HG03095 (cell line): ENCODE measurements at regions not wholly inside any gene's neighbourhood (a gene's known extent, or its start where the extent isn't known, plus 50 kb on each side); places are given as distances from the start of the nearest gene placed in this dataset.

Experiments
- ATAC-seq: cut with Tn5 transposase; IDR thresholded peaks from one replicate; pipeline ENCODE4 v1.9.1; 2021; ENCODE audit warnings: moderate library complexity; ENCODE audit not compliant: unreplicated experiment

DNA sequence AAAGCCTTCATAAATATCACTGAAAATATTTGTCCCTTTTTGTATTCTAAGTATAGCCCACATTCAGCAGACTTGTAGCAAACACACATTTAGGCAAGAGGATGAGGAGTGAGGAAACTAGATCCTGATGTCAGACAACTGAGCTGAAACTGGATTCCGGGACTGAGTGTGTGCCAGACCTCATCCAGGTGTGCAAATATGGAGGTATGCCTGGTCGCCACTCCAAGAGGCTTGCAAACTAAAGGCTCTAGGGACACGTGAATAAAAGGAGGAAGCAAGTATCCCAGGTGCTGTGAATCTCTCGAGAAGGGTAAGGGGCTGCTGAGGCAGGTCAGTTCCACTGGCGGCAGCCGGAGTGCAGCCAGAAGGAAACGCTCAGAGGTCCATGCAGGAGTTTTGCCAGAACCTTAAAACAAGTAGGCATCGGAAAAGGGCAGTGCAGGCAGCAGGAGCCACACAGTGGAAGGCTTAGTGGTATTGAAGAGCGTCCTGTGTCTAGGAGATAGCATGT is 77.4 kb upstream of the ALDH1B1 start:
- ATAC-seq, result no peak

DNA sequence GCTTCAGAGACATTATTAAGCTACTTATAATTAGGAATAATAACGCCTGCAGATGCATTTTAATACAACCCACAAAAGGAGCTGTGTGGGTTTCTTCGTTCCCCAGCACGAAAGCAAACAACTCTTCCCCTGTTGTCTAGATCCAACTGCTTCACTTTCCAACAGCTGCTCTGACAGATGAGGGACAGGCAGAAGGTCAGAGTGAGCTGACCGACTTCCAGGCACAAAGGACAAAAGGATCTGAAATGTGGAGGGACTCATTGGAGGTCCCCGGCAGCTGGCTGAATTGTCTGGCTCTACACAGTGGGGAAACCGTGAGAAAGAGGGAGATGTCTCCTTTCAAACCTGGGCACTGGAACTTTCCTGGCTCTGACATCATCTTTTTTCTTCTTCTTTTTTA is 79.1 kb upstream of the ALDH1B1 start:
- ATAC-seq, result no peak

DNA sequence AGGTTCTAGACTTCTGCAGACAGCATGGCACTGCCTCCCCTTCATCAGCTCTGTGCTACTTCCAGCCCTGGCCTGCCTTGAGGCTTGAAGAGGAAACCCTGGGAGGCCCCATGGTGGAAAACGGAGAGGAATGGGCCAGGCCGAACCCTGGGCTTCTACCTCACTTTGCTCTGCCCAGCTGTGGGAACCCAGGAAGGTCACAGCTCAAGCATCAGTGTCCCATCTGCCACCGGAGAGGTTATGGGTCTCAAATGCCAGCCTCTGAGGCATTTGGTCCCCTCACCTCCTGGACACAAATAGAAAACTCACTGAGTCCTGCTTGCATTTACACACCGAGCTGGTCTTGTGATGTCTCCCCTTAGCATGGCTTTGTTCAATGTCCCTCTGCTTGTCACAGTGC is 80.1 kb upstream of the ALDH1B1 start:
- ATAC-seq, result no peak

DNA sequence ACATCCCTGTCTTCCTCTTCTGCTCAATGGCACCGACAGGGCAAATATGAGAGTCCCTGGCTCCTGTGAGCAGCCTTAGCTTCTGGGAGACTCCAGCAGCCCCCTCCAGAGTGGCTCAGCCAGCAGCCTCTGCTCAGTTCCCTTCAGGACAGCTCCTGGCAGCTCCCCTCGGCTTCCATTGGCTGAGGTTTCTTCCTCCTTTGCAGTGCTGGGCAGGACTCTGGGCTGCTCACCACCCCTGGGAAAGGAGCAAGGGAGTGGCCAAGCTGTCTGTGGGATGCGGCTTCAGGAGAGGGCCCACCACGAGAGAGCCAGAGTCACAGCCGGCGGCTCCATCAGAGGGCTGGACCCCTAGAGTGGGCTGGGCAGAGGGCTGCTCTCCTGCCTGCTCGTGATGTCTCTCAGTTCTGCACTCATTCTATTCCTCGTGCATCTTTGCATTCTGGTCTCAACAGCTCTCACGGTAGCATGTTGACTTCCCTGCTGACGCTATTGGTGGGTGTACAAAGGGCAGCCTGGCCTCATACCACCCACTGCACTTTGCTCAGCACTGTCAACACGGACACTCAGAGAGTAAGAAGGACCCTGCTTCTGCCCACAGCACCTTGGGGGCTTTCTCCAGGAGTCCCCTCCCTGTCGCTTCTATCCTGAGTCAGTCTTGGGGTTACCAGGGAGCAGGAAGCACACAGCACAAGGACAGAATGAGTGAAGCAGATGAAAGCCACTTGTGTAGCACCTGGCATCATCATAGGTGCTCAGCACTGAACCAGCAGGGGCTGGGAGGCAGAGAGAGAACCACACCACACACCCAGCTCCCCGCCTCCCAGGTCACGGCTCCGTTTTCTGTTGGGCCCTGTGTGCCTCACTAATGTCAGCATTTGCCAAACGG is 80.9 kb upstream of the ALDH1B1 start:
- ATAC-seq, result no peak

DNA sequence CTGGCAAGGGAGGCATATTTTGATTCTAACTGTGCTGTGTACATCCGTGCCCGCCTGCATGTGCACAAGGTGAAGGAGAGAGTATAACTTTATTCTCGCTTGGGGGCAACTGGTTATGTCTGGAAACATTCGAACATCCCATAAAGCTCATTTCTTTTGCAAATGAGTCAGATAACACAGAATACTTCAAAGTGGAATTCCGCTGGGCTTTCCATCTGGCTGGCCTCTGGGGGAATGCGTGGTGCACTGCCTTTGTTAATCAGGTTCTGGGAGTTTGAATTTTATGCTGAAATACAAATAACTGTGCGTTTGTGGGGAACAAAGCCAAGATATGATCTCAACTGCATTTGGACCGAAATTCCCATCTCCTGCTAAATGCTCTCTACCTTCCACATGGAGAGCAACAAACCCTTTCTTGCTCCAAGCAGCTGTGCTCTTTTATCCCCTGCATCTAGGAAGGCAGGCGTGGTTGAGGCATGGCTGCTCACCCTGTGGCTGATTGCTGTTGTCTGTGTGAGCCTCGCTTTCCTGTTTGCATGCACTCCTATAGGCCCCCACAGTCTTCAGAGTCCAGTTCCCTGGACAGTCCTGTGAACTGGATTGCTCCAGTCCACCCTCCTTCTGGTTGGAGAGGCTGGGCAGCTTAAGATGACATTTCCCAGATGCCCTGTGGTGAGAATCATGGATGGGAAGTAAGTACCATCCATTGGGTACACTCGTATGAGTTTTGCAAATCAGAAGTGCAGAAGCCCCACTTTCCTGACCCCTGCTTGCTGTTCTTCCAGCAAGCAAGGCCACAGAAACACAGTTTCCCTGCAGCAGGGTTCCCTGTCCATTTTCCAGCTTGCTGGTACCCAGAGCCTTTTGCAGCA is 82.9 kb upstream of the ALDH1B1 start:
- ATAC-seq, result no peak

- ATAC-seq, result no peak
Measured at GRCh38 chr9:38308136-38308535, 84.4 kb upstream of the ALDH1B1 start.

- ATAC-seq, result no peak
Measured at GRCh38 chr9:38306899-38307298, 85.6 kb upstream of the ALDH1B1 start.

GRCh38 chr9:38305582-38305981 is 86.9 kb upstream of the ALDH1B1 start:
- no peak for ATAC-seq

- no peak for ATAC-seq
Measured at GRCh38 chr9:38301376-38302106, 91.0 kb upstream of the ALDH1B1 start.

- ATAC-seq, result no peak
Measured at GRCh38 chr9:38299856-38300255, 92.6 kb upstream of the ALDH1B1 start.

DNA sequence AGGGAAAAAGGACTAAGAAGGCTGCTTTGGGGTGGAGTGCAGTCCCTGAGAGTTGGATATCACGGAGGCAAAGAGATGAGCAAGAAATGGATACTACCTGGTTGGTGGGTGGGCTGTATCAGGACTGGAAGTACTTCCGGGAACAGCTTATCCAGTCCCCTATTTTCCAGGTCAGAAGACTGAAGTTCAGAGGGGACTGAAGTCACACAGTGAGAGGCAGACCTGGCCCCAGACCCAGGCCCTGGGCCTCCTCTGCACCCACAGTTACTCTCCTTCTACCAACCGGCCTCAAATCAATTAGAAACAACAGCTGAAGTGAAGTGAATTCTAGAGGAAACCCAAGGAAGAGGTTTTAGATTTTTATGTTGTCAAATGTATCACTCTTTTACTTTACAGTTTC is 93.6 kb upstream of the ALDH1B1 start:
- no peak for ATAC-seq

DNA sequence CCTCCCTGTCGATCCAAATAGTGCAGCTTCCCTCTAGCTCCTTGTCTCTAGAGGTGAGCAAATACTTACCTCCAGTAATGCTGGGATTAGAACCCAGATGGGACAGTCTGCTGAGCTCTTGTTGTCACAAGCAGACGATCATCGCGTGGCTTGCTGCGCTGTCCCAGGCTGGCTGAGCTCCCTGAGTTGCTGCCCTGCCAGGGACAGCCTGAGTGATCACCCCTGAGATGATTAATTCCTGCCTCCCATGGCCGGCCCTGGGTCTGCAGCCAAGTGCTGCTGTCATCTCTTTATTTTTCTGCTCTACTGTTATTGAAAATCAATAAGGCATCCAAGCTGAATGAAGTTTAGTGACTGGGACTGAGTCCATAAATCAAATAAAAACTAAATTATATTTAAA is 94.0 kb upstream of the ALDH1B1 start:
- ATAC-seq, result no peak

GRCh38 chr9:38296807-38297206 is 95.7 kb upstream of the ALDH1B1 start:
- no peak for ATAC-seq

DNA sequence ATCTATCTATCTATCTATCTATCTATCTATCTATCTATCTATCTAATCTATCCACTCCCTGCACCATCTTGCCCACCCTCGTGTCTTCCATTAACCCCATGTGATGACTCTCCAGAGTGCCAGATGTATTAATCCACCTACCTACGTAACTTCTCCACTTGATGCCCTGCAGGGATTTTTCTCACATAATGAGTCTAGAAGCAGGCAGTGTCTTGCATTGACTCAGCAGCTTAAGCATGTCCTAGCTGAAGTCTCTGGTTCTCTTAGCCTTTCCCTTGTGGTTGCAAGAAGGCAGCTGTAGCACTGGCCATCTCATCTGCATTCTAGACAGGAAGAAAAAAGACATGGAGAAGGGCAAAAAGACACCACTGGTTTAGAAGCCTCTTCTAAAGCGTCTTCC is 96.7 kb upstream of the ALDH1B1 start:
- no peak for ATAC-seq

DNA sequence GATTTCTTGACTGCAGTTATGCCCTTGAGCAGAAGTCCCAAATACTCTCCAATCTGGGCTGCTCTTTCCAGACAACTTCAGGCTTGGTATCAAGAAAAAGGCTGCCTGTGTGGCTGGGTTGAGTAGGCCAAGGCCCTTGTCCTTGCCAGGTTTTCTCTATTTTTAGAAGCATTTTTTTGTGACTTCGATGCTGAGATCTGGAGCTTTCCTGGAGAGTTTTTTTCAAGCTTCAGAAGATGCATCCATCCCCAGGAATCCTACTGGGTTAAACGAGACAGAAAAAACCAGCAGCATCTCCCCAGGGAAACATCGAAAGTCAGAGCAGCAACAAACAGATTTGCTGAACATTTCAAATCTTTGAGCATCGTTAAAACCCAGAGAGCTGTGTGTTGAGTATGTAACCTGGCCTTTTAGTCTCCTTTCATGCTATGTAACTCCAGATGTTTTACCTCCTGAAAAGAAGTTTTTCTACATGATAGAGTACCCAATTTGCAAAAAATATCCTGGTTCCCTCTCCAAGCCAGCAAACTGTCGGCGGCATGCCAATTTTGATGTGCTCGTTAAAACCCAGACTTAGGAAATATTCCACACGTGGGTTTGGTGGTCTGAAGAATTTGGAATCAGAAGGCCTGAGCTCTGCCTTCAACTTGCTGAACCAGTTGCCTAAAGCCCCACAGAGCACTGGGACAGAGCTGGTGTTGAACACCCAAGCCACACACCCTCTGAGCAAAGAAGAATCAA is 98.1 kb upstream of the ALDH1B1 start:
- no peak for ATAC-seq

DNA sequence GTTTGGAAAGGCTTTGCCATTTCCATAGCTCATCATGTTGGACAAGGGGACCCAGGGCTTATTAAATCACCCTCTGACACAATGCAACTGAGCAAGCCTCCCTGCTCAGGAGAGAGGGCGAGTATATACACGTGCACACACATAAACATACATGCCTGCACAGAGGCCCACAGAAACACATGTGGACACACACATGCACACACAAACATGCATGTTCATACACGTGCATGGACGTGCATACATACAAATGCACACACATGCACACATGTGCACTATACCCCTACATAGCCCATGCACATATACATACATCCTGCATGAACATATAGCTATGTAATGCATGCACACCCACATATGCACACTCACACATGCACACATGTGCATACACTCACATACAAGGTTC is 99.5 kb upstream of the ALDH1B1 start:
- no peak for ATAC-seq

- ATAC-seq, result no peak
Measured at GRCh38 chr9:38292480-38292879, 100.0 kb upstream of the ALDH1B1 start.

GRCh38 chr9:38289866-38290245 is 102.6 kb upstream of the ALDH1B1 start:
- no peak for ATAC-seq

DNA sequence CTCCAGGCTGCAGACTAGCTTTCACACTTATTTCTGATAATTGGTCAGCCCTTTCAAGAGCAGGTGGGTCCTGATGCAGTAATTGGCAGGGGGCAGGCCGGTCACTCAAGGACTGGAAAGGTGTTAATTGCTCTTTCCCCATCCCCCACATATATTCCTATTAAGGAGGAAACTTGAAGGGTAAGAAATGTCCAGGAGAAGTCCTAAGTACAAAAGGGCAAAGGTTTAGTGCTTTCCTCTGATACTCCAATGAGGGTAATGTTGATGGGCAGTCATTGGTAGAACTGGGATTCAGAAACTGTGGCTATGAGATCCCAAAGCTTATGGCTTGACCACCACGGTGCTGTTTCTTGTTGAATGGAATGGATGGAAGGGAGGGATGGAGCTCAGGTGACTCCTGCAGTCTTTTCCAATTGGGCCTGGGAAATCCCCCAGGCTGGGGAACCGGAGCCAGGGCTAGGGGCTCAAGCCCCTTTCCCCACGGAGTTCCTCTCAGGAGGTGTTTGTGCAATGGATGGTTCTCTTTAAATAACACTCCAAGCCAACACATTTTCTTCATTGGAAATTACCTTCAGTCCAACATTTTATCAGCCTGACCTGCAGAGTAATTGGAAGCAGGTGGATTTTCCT is 103.2 kb upstream of the ALDH1B1 start:
- ATAC-seq, result no peak

GRCh38 chr9:38288502-38288901 is 104.0 kb upstream of the ALDH1B1 start:
- no peak for ATAC-seq
